Fibroblast of skin of left biceps (primary cell): ENCODE measurements at regions not wholly inside any gene's neighbourhood (a gene's known extent, or its start where the extent isn't known, plus 50 kb on each side); places are given as distances from the start of the nearest gene placed in this dataset.
"Not testable (repeated sequence)": the region's sequence is repeated elsewhere in the genome, so short reads cannot be mapped to it uniquely, and the experiment has no call there.

Experiments used
- DNase-seq, 2 experiments: peaks; one replicate each; pipeline ENCODE4 v3.0.0-alpha.2; 2013; ENCODE audit warnings: low read depth in 2 of 2

- no peak for DNase-seq
Measured at GRCh38 chr5:63211448-63212132, 633.0 kb downstream of the LRRC70 start.

- no peak for DNase-seq
Measured at GRCh38 chr5:63205976-63206375, 627.4 kb downstream of the LRRC70 start.

DNA sequence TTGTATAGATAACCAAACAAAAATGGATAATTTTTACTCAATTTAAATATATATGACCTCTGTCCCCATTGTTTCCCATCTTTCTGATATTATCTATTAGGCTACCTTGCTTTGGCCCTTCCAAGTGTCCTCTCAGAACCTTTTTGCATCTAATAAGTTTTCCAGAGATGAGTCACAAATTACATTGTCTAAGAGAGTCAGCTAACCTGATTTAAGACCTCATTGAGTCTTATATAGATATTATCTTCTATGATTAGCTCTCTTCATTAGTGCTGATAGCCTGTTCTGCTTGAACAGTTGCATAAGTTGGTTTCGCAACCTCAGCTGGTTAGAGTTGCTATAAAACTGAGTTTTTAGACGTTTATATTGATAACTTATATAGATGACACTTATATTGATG, 623.1 kb downstream of the LRRC70 start:
- DNase-seq = no peak

DNA sequence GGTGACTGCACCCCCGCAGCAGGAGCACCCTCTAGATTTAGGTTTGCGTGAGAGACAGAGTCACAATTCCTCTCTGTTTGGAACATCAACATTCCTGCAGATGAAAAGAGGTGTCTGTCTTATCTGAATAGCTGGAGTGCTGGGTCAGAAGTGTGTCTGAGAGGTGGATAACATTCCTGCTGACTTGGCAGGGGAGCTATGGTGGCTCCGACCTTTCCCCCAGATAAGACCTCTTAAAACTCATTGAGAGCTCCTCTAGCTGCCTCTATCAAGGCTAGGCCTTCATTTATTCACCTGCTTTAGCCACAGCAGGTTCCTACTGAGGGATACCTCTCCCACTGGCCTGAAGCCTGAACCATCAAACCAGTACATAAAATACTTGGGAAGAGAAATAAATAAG, 615.5 kb downstream of the LRRC70 start:
- DNase-seq = no peak

DNA sequence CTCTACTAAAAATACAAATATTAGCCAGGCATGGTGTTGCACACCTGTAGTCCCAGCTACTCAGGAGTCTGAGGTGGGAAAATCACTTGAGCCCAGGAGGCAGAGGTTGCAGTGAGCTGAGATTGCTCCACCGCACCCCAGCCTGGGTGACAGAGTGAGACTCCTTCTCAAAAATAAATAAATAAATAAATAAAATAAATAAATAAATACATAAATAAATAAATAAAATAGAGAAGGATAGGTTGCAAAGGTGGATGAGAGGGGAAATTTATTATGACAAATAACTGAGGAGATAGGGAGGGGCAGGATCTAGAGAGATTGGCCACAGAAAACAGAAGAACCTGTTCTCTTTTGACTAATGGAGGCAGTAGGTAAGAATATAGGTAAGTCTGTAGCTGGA, 601.6 kb downstream of the LRRC70 start:
- DNase-seq = not testable (repeated sequence)

- no peak for DNase-seq
Measured at GRCh38 chr5:63175850-63176249, 597.2 kb downstream of the LRRC70 start.

GRCh38 chr5:63170486-63170885, 591.9 kb downstream of the LRRC70 start:
- DNase-seq = no peak

- no peak for DNase-seq
Measured at GRCh38 chr5:63164838-63165535, 586.4 kb downstream of the LRRC70 start.

GRCh38 chr5:63164339-63164738, 585.7 kb downstream of the LRRC70 start:
- no peak for DNase-seq

DNA sequence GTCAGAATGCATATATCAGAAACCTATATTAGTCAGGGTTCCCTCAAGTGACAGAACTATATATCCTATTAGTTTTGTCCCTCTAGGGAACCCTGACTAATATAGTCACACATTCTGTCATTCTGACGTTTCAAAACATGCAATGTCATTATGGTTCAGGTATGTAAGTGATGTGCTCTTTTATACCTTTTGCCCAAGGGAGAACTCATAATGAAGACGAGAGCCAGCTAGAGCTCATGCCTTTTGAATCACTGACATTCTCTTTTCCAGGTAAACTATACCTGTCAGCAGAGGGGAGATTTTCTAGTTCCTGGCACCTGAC, 576.7 kb downstream of the LRRC70 start:
- DNase-seq = no peak

- no peak for DNase-seq
Measured at GRCh38 chr5:63154476-63155309, 576.1 kb downstream of the LRRC70 start.

DNA sequence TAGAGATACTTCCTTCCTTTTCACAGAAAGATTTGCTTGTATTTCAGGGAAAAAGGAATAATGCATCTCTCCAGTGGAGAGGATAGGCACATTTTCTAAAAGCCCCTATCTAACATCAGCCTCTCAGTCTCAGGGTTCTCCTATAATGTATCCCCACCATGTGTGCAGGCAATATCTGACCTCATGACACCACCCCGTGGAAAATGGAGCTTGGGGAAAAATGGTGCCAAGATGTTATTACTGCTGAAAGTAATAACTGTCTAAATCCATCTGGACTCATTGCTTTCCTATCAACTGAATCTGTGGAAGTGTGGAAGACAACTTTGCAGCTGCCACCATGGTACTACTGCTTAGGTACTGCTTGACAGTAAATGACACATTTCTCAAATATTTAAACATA, 574.3 kb downstream of the LRRC70 start:
- no peak for DNase-seq

DNA sequence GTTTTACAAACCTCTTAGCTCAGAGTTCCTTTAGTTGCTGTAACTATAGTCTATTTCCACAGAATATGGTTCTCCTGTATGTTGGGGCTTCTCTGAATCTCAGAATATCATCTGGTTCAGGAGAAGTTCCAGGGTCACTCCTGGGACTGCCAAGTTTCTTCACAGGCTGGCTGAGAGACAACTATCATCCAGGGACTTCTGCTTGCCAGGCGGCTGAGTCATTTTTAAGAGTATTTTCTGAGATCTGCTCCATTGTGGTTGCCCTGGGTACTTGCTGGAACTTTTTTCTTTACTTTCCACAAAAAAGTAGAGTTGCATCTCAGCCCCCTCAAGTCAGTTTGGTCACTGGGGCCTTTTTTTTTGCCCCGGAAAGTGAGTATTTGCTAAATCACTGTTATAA, 566.5 kb downstream of the LRRC70 start:
- no peak for DNase-seq

GRCh38 chr5:63141591-63141990, 563.0 kb downstream of the LRRC70 start:
- no peak for DNase-seq

GRCh38 chr5:63135291-63135690, 556.7 kb downstream of the LRRC70 start:
- DNase-seq = no peak

GRCh38 chr5:63131626-63132285, 553.1 kb downstream of the LRRC70 start:
- peak; percentile 16 to 34 for DNase-seq

DNA sequence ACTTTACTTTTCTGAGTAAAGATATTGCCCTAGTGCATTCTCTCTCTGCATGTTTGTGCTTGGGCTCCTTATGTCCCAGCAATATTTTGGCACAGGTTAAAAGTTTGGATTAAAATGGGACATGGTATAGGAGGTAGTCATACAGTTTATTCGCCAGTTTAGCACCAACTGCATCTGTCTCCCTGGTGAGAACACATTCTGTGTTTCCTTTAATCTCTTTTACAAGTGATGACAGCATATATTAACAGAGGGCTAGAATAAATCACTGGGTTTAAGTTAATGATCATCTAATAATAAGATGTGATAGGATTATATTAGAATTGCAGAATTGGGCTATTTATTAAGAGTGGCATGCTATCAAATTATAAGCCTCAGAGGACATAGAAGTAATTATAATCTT, 550.1 kb downstream of the LRRC70 start:
- no peak for DNase-seq

DNA sequence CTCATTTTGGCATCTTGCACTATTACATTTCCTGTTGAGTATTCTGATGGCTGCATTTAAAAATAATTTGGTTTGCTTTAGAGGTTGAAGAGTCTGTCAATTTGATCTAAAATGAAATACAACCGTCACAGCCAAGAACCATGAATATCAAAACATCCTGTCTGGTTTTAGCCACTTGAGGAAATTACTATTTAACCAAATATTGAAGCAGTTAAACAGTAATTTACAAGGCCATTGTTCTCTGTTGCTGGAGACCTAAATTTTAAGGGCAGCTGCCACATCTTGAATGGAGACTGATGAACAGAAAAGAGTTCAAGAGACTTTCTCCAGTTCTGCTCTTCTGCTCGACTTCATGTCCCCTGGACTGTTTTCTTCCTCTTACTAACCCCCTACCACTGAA, 549.4 kb downstream of the LRRC70 start:
- DNase-seq = no peak

DNA sequence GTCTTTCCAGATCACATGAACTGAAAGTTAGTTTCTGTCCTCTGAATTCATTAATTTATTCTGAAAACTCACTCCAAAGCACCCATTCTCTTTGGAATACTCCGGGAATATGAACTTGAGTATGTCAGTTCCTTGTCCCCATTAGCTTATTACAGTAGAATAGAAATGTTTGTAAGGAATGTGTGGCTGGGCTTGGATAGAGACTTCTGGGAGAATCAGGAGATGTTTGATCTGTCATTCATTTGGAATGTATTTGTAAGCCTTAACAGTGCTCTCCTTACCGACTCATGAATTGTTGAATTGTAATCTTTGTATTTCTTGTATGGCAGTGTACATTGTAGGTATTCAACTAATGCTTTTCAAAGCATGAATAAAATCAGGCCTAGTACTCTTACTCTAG, 548.4 kb downstream of the LRRC70 start:
- peak; percentile 19 to 31 for DNase-seq

- peak; percentile 19 to 26 for DNase-seq
Measured at GRCh38 chr5:63125862-63126261, 547.2 kb downstream of the LRRC70 start.

DNA sequence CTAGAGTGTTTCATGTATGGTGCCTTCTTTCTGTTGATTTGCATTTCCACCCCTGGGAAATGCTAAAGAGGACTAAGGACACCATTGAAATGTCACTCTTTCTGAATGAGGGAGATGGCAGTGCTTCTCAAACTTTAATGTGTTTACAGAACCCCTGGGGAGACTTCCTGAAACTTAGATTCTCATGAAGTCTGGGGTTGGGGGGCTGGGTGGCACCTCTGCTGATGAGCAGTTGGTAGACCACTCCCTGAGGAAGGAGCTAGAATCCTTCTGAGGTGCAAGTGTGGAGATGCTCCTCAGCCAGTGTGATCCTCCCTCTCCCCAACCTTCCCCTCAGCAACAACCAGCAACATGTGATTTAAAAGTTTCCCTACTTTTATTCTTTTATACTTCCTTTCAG, 546.8 kb downstream of the LRRC70 start:
- DNase-seq = no peak

DNA sequence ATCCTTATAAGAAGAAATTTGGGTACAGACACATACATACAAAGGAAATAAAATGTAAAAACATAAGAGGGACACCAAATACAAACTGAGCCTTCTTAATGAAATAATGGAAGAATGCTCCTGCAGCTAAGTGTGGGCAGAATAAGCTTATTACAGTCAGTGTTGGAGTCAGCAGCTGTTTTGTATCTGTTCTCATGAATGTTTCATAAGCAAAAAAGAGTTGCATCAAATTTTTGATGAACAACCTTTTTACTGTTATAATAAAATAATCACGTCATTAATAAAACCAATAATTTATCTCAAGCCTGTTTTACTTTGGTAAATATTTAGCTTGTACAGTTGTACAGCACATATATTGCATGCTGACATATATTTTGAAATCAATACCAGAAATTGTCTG, 545.6 kb downstream of the LRRC70 start:
- DNase-seq = no peak
